ENCODE measurements at regions not wholly inside any gene's neighbourhood (a gene's known extent, or its start where the extent isn't known, plus 50 kb on each side); places are given as distances from the start of the nearest gene placed in this dataset.

DNA sequence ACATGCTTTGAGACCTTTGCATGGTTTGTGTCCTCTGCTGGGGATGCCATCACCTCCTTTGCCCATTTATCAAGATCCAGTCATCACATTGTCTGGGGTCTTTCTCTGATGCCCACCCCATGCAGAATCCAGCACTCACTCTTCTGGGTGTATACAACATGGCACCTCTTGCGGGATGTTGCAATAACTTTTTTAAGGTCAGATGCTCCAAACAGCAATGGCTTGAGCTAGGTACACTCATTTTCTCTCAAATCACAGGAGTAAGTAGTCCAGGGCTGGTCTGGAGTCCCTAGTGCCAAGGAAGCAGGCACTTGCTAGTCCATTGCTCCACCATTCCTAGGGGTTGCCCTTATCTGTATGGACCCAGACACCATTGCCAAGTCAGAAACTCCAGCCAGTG, 196.6 kb upstream of the KCNG1 start:
- H3K4me3 ChIP-seq (ENCODE audit: control insufficient read depth, low read depth, low read length) = no peak overlapping the region
- DNase-seq (ENCODE audit: low read depth) = no peak
- TF ChIP-seq, protein P1, sequence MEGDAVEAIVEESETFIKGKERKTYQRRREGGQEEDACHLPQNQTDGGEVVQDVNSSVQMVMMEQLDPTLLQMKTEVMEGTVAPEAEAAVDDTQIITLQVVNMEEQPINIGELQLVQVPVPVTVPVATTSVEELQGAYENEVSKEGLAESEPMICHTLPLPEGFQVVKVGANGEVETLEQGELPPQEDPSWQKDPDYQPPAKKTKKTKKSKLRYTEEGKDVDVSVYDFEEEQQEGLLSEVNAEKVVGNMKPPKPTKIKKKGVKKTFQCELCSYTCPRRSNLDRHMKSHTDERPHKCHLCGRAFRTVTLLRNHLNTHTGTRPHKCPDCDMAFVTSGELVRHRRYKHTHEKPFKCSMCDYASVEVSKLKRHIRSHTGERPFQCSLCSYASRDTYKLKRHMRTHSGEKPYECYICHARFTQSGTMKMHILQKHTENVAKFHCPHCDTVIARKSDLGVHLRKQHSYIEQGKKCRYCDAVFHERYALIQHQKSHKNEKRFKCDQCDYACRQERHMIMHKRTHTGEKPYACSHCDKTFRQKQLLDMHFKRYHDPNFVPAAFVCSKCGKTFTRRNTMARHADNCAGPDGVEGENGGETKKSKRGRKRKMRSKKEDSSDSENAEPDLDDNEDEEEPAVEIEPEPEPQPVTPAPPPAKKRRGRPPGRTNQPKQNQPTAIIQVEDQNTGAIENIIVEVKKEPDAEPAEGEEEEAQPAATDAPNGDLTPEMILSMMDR (conservative IDR thresholded peaks at IDR 0.05; ENCODE audit: control insufficient read depth, insufficient read depth, low read depth, low read length) = no peak

DNA sequence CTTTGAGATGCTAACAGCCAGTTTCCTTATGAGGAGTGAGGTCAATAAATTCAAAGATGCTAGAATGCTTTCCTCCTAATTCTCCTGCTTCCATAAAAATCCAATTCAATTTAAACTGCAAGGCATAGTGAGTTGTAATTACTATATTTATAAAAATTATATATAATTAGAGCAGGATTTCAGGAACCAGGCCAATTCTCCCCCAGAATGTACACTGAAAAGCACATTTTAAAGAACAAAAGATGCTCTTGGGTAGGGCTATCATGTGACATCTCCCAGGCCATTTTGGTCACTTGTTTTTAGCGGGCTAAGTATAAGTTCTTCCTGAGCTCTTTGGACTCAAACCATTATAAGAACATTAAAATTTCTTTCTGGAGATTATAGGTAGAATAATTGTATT, 195.7 kb upstream of the KCNG1 start:
- TF ChIP-seq, protein P1 (conservative IDR thresholded peaks at IDR 0.05; ENCODE audit: control insufficient read depth, insufficient read depth, low read depth, low read length) = no peak
- DNase-seq (ENCODE audit: low read depth) = no peak
- H3K4me3 ChIP-seq (ENCODE audit: control insufficient read depth, low read depth, low read length) = no peak overlapping the region

DNA sequence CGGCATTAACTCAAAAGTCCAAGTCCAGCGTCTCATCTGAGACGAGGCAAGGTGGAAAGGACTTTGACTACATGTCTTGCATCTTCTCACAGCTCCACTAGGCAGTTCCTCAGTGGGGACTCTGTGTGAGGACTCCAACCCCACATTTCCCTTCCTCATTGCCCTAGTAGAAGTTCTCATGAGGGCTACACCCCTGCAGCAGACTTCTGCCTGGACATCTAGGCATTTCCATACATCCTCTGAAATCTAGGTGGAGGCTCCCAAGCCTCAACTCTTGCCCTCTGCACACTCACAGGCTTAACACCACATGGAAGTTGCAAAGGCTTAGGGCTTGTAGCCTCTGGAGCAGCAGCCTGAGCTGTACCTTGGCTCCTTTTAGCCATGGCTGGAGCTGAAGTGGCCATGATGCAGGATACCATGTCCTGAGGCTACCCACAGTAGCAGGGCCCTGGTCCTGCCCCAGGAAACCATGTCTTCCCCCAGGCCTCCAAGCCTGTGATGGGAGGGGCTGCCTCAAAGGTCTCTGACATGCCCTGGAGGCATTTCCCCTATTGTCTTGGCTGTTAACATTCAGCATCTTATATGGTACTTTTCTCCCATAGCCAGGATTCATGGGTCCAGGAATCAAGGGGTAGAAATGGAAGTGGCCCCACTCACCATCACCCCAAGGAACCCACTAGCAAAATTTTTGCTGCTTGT, 194.6 kb upstream of the KCNG1 start:
- no peak for DNase-seq (ENCODE audit: low read depth)
- TF ChIP-seq, protein P1 (conservative IDR thresholded peaks at IDR 0.05; ENCODE audit: control insufficient read depth, insufficient read depth, low read depth, low read length) = no peak
- no peak overlapping the region for H3K4me3 ChIP-seq (ENCODE audit: control insufficient read depth, low read depth, low read length)

DNA sequence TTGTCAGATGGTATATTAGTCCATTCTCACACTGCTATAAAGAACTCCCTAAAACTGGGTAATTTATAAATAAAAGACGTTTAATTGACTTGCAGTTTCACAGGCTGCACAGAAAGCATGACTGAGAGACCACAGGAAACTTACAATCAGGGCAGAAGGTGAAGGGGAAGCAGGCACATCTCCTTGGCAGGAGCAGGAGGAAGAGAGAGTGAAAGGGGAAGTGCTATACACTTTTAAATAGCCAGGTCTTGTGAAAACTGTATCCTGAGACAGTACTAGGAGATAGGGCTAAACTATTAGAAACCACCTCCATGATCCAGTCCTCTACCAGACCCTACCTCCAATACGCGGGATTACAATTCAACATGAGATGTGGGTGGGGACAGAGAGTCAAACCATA, 193.9 kb upstream of the KCNG1 start:
- no peak overlapping the region for H3K4me3 ChIP-seq (ENCODE audit: control insufficient read depth, low read depth, low read length)
- TF ChIP-seq, protein P1 (conservative IDR thresholded peaks at IDR 0.05; ENCODE audit: control insufficient read depth, insufficient read depth, low read depth, low read length) = no peak
- DNase-seq (ENCODE audit: low read depth) = no peak

DNA sequence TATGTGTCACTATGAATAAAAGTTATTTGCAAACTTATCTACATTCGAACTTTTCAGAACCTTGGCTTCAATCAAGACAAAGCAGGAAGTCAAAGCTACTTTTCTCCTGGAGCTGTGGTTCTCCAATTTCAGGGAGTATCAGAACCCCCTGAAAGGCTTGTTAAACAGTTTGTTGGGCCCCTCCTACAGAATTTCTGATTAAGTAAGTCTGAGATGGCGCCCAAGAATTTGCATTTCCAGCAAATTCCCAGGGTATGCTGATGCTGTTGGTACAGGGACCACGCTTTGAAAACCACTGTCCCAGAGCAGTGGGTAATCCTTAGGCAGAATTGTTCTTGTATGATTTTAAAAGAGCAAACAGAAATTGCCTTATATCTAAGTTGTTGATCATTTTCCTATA, 189.9 kb upstream of the KCNG1 start:
- no peak overlapping the region for H3K4me3 ChIP-seq (ENCODE audit: control insufficient read depth, low read depth, low read length)
- TF ChIP-seq, protein P1 (conservative IDR thresholded peaks at IDR 0.05; ENCODE audit: control insufficient read depth, insufficient read depth, low read depth, low read length) = no peak
- no peak for DNase-seq (ENCODE audit: low read depth)

DNA sequence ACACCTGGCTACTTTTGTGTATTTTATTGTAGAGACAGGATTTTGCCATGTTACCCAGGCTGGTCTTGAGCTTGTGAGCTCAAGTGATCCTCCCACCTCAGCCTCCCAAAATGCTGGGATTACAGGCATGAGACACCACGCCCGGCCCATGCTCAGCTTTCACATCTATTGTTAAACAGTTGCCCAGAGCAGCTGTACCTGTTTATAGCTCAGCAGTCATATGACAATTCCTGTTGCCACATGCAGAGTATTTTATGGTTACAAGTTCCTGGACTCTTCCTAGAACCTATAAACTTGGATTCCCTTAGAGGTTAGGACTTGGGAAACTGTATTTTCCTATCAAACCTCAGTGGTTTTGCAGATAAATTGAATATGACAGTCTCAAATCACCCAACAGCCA, 188.3 kb upstream of the KCNG1 start:
- TF ChIP-seq, protein P1 (conservative IDR thresholded peaks at IDR 0.05; ENCODE audit: control insufficient read depth, insufficient read depth, low read depth, low read length) = no peak
- no peak overlapping the region for H3K4me3 ChIP-seq (ENCODE audit: control insufficient read depth, low read depth, low read length)
- DNase-seq (ENCODE audit: low read depth) = no peak

DNA sequence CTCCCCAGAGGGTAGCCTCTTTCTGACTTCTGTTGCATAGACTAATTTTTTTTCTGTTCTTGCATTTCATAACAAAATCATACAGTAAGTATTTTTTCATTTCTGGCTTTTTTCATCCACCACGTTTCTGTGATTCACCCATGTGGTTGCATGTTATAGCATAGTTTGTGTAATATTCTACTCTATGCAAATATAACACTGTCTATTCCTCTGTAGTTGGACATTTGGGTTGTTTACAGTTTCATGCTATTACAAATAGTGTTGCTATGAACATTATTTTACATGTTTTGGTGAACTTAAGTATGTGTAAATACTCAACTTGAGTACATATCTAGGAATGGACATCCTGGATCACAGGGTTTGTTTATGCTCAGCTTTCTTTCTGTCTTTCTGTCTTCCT, 187.2 kb upstream of the KCNG1 start:
- TF ChIP-seq, protein P1 (conservative IDR thresholded peaks at IDR 0.05; ENCODE audit: control insufficient read depth, insufficient read depth, low read depth, low read length) = no peak
- no peak overlapping the region for H3K4me3 ChIP-seq (ENCODE audit: control insufficient read depth, low read depth, low read length)
- no peak for DNase-seq (ENCODE audit: low read depth)
